WTC11 (cell line): ENCODE measurements at regions not wholly inside any gene's neighbourhood (a gene's known extent, or its start where the extent isn't known, plus 50 kb on each side); places are given as distances from the start of the nearest gene placed in this dataset.

Experiments used
- ATAC-seq: fragments of 200-7000 bp; cut with Tn5 transposase; 2 replicates; pipeline ENCODE4 v1.10.0; 2021; ENCODE audit warnings: mild to moderate bottlenecking, moderate library complexity
- CTCF ChIA-PET: fragments of 300-600 bp; sonication (Branson Sonifier 250); formaldehyde crosslinking; loops from one replicate; lab custom pipeline; 2021; ENCODE audit warnings: antibody characterized with exemption; lab: Charles Lee
- POLR2A ChIA-PET: fragments of 350-600 bp; sonication (Branson Sonifier 250); formaldehyde crosslinking; loops from one replicate; lab custom pipeline; 2021; ENCODE audit warnings: antibody characterized with exemption; lab: Charles Lee
- DNase-seq: peaks from one replicate; pipeline ENCODE4 v3.0.0; 2021; ENCODE audit warnings: low spot score
- H3K27ac Mint-ChIP-seq: 2 replicates; pipeline ENCODE4 v1.8.0; 2021; ENCODE audit warnings: mixed read lengths
- H3K27me3 Mint-ChIP-seq: 2 replicates; pipeline ENCODE4 v1.8.0; 2021; ENCODE audit warnings: low read depth, mild to moderate bottlenecking, moderate library complexity, mixed read lengths
- H3K36me3 Mint-ChIP-seq: 2 replicates; pipeline ENCODE4 v1.8.0; 2021; ENCODE audit warnings: mixed read lengths
- H3K4me1 Mint-ChIP-seq: 2 replicates; pipeline ENCODE4 v1.8.0; 2022; ENCODE audit warnings: mixed read lengths
- H3K4me3 Mint-ChIP-seq: 2 replicates; pipeline ENCODE4 v1.8.0; 2021; ENCODE audit warnings: mild to moderate bottlenecking, moderate library complexity, mixed read lengths
- H3K9me3 Mint-ChIP-seq: 2 replicates; pipeline ENCODE4 v1.8.0; 2021; ENCODE audit warnings: mixed read lengths
- AR ChIP-seq: fragments of 250-450 bp; sonication (Bioruptor Pico); IDR thresholded peaks from 2 replicates; pipeline ENCODE4 v1.9.0; 2021; ENCODE audit warnings: mild to moderate bottlenecking
- ATF6 ChIP-seq: sonication (generic); formaldehyde crosslinking; IDR thresholded peaks from 2 replicates; pipeline ENCODE4 v1.8.1; 2023; ENCODE audit warnings: mild to moderate bottlenecking, missing genetic modification reagents
- E2F5 ChIP-seq: sonication (generic); formaldehyde crosslinking; IDR thresholded peaks from 2 replicates; pipeline ENCODE4 v1.8.1; 2022; ENCODE audit warnings: mild to moderate bottlenecking, moderate library complexity, missing genetic modification reagents
- ETV6 ChIP-seq: sonication (generic); formaldehyde crosslinking; IDR thresholded peaks from 2 replicates; pipeline ENCODE4 v1.8.1; 2022; ENCODE audit warnings: mild to moderate bottlenecking, missing genetic modification reagents
- FOXP1 ChIP-seq: sonication (generic); formaldehyde crosslinking; IDR thresholded peaks from 2 replicates; pipeline ENCODE4 v1.8.0; 2022; ENCODE audit warnings: missing genetic modification reagents, mild to moderate bottlenecking, moderate library complexity, borderline replicate concordance
- GRHL2 ChIP-seq: fragments of 250-450 bp; sonication (Bioruptor Pico); IDR thresholded peaks from 2 replicates; pipeline ENCODE4 v1.8.0; 2022; ENCODE audit warnings: mild to moderate bottlenecking, moderate library complexity; ENCODE audit not compliant: insufficient replicate concordance, severe bottlenecking
- NFATC4 ChIP-seq: fragments of 250-450 bp; sonication (Bioruptor Pico); IDR thresholded peaks from 2 replicates; pipeline ENCODE4 v1.9.0; 2021; ENCODE audit warnings: mild to moderate bottlenecking
- PRRX2 ChIP-seq: fragments of 250-450 bp; sonication (Bioruptor Pico); IDR thresholded peaks from 2 replicates; pipeline ENCODE4 v1.8.0; 2021; ENCODE audit warnings: mild to moderate bottlenecking
- SP1 ChIP-seq: sonication (generic); formaldehyde crosslinking; conservative IDR thresholded peaks from 2 replicates; pipeline ENCODE4 v1.8.1; 2022; ENCODE audit warnings: missing genetic modification reagents
- STAT6 ChIP-seq: sonication (generic); formaldehyde crosslinking; conservative IDR thresholded peaks from 2 replicates; pipeline ENCODE4 v1.8.1; 2023; ENCODE audit warnings: mild to moderate bottlenecking, low read depth, missing genetic modification reagents, moderate library complexity
- TCF7 ChIP-seq: sonication (generic); formaldehyde crosslinking; IDR thresholded peaks from 2 replicates; pipeline ENCODE4 v1.8.0; 2022; ENCODE audit warnings: mild to moderate bottlenecking, low read depth, missing genetic modification reagents, moderate library complexity
- ZNF121 ChIP-seq: sonication (generic); formaldehyde crosslinking; IDR thresholded peaks from 2 replicates; pipeline ENCODE4 v1.8.0; 2023; ENCODE audit warnings: missing genetic modification reagents
- TF ChIP-seq, protein P1 (sequence below): fragments of 250-450 bp; sonication (Bioruptor Pico); IDR thresholded peaks from 2 replicates; pipeline ENCODE4 v1.9.0; 2021; ENCODE audit warnings: mild to moderate bottlenecking, borderline replicate concordance

DNA sequence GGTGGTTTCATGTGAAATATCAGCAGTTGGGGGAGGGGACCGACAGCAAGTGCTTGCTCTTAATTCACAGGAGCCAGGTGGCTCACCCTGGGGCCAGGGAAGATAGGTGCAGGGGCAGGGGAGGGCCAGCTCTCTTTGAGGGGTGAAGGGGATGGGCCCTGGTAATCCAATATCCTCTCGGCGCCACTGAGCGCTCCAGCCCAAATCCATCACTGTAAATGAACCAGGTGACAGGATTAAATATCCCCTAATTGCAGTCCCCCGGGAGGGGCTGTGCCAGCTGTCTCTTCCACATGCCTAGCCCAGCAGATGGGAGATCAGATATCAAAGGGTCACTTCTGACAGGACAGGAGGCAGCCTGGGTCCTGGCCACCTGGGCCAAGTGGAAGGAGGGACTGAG, 531.8 kb upstream of the CADM1 start:
- H3K27me3 Mint-ChIP-seq = no peaks in the 10 kb centered on the region; the same call in 1 of the 2 replicates
- ATAC-seq = no peak; the same call in 1 of the 2 replicates
- no peak overlapping the region for H3K4me3 Mint-ChIP-seq
- no peaks in the 10 kb centered on the region for H3K36me3 Mint-ChIP-seq
- no peak overlapping the region for H3K27ac Mint-ChIP-seq
- DNase-seq = no peak
- TF ChIP-seq STAT6 (CRISPR knock-in tag) (no peak), E2F5 (no peak), GRHL2 (CRISPR knock-in tag) (no peak), AR (CRISPR knock-in tag) (no peak), ATF6 (CRISPR knock-in tag) (no peak), SP1 (CRISPR knock-in tag) (no peak), TCF7 (CRISPR knock-in tag) (no peak), PRRX2 (CRISPR knock-in tag) (no peak), ZNF121 (no peak), ETV6 (CRISPR knock-in tag) (no peak), NFATC4 (no peak), FOXP1 (no peak)
- TF ChIP-seq, protein P1, sequence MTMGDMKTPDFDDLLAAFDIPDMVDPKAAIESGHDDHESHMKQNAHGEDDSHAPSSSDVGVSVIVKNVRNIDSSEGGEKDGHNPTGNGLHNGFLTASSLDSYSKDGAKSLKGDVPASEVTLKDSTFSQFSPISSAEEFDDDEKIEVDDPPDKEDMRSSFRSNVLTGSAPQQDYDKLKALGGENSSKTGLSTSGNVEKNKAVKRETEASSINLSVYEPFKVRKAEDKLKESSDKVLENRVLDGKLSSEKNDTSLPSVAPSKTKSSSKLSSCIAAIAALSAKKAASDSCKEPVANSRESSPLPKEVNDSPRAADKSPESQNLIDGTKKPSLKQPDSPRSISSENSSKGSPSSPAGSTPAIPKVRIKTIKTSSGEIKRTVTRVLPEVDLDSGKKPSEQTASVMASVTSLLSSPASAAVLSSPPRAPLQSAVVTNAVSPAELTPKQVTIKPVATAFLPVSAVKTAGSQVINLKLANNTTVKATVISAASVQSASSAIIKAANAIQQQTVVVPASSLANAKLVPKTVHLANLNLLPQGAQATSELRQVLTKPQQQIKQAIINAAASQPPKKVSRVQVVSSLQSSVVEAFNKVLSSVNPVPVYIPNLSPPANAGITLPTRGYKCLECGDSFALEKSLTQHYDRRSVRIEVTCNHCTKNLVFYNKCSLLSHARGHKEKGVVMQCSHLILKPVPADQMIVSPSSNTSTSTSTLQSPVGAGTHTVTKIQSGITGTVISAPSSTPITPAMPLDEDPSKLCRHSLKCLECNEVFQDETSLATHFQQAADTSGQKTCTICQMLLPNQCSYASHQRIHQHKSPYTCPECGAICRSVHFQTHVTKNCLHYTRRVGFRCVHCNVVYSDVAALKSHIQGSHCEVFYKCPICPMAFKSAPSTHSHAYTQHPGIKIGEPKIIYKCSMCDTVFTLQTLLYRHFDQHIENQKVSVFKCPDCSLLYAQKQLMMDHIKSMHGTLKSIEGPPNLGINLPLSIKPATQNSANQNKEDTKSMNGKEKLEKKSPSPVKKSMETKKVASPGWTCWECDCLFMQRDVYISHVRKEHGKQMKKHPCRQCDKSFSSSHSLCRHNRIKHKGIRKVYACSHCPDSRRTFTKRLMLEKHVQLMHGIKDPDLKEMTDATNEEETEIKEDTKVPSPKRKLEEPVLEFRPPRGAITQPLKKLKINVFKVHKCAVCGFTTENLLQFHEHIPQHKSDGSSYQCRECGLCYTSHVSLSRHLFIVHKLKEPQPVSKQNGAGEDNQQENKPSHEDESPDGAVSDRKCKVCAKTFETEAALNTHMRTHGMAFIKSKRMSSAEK (CRISPR knock-in tag) = no peak
- CTCF ChIA-PET = no interaction called here
- H3K4me1 Mint-ChIP-seq = peaks cover 31% of the 10 kb centered on the region
- POLR2A ChIA-PET = no interaction called here
- H3K9me3 Mint-ChIP-seq = no peaks in the 10 kb centered on the region
